ENCODE measurements at regions not wholly inside any gene's neighbourhood (a gene's known extent, or its start where the extent isn't known, plus 50 kb on each side); places are given as distances from the start of the nearest gene placed in this dataset.

DNA sequence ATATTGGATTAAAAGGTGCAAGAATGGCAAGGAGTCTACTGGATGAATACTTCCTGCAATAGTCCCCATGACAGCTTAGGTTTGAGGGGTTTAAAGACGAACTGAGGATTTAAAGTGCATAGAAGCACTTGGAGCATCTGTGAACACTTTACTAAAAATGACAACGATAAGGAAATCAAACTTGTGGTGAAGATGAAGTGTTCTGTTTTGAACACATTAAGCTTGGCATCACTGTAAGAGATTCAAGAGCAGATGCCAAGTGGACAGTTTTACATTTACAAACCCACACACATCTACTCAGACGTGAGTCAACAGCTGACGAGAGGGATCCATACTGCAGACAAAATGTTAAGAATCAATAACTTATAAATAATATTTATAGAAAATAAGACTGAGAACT lies 918.7 kb downstream of the CDH11 start:
- no peak for TF ChIP-seq TAF1 (IDR thresholded peaks at IDR 0.05; ENCODE audit: low read depth)
- TF ChIP-seq NFIC (IDR thresholded peaks at IDR 0.05), result no peak
- no peak for TF ChIP-seq CREB1 (IDR thresholded peaks at IDR 0.05; ENCODE audit: low read depth)

GRCh38 chr16:64202571-64202970 lies 919.3 kb downstream of the CDH11 start:
- TF ChIP-seq USF1 (IDR thresholded peaks at IDR 0.05), result no peak
- no peak for TF ChIP-seq EGR1 (IDR thresholded peaks at IDR 0.05)
- no peak for TF ChIP-seq TCF12 (IDR thresholded peaks at IDR 0.05; ENCODE audit: low read depth)
- TF ChIP-seq TAF1 (IDR thresholded peaks at IDR 0.05; ENCODE audit: low read depth), result no peak
- no peak for TF ChIP-seq MAX (IDR thresholded peaks at IDR 0.05)
- TF ChIP-seq EP300 (IDR thresholded peaks at IDR 0.05; ENCODE audit: borderline replicate concordance), result no peak
- TF ChIP-seq CEBPB (IDR thresholded peaks at IDR 0.05), result no peak
- TF ChIP-seq REST (IDR thresholded peaks at IDR 0.05; ENCODE audit: low read depth), result no peak
- no peak for TF ChIP-seq NFIC (IDR thresholded peaks at IDR 0.05)
- TF ChIP-seq YY1 (IDR thresholded peaks at IDR 0.05; ENCODE audit: low read depth), result no peak
- no peak for TF ChIP-seq CREB1 (IDR thresholded peaks at IDR 0.05; ENCODE audit: low read depth)
- TF ChIP-seq FOXM1 (IDR thresholded peaks at IDR 0.05; ENCODE audit: borderline replicate concordance, low read depth), result no peak
- no peak for TF ChIP-seq TEAD4 (IDR thresholded peaks at IDR 0.05)
- no peak for TF ChIP-seq RAD21 (IDR thresholded peaks at IDR 0.05; ENCODE audit: low read depth)

DNA sequence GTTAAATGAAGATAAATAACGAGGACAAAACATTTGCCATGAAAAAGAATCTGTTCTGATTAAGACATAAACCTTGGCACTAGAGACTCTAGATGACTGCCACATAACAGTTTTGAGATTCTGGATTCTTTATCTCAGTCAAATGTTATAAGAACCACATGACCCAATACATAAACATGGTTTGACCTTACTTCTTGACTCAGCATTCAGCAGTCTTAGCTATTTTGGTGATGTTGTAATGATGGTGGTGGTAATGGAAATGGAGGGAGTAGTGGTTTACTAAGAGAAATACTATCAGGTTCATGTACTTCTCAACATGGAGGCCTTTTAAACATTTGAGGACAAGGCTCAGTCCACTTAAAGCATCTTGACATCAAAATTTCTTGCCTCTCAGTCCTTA lies 925.4 kb downstream of the CDH11 start:
- TF ChIP-seq EP300 (IDR thresholded peaks at IDR 0.05; ENCODE audit: borderline replicate concordance) (no peak), CREB1 (IDR thresholded peaks at IDR 0.05; ENCODE audit: low read depth) (no peak), REST (IDR thresholded peaks at IDR 0.05; ENCODE audit: low read depth) (no peak), TAF1 (IDR thresholded peaks at IDR 0.05; ENCODE audit: low read depth) (no peak), FOXM1 (IDR thresholded peaks at IDR 0.05; ENCODE audit: borderline replicate concordance, low read depth) (no peak), CEBPB (IDR thresholded peaks at IDR 0.05) (no peak), YY1 (IDR thresholded peaks at IDR 0.05; ENCODE audit: low read depth) (no peak), ZBTB7A (IDR thresholded peaks at IDR 0.05; ENCODE audit: low read depth) (no peak), MAX (IDR thresholded peaks at IDR 0.05) (no peak), USF1 (IDR thresholded peaks at IDR 0.05) (no peak), TEAD4 (IDR thresholded peaks at IDR 0.05) (no peak), NFIC (IDR thresholded peaks at IDR 0.05) (no peak)

DNA sequence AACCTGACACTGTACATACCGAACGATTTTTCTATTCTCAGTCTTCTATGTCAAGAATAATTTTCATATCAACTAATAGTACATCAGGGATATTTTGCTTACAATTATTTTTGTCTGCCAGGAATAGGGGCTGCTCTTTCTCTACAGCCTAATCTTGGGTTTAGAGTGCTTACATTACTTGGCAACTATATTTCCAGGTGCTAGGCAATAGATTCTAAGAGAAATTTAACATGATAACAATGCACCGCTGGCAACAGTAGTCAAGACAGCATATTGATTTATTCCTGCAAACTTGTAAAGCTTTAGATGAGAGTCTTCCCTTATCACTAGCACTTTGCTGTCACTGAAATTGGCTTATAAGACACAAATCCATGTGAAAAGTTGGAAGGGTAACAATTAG lies 935.9 kb downstream of the CDH11 start:
- TF ChIP-seq CEBPB (IDR thresholded peaks at IDR 0.05), result no peak
- TF ChIP-seq YY1 (IDR thresholded peaks at IDR 0.05; ENCODE audit: low read depth), result no peak
- no peak for TF ChIP-seq CREB1 (IDR thresholded peaks at IDR 0.05; ENCODE audit: low read depth)
- TF ChIP-seq TAF1 (IDR thresholded peaks at IDR 0.05; ENCODE audit: low read depth), result no peak
- TF ChIP-seq NFIC (IDR thresholded peaks at IDR 0.05), result no peak
- TF ChIP-seq REST (IDR thresholded peaks at IDR 0.05; ENCODE audit: low read depth), result no peak
- no peak for TF ChIP-seq TEAD4 (IDR thresholded peaks at IDR 0.05)
- no peak for TF ChIP-seq MAX (IDR thresholded peaks at IDR 0.05)
- TF ChIP-seq TCF12 (IDR thresholded peaks at IDR 0.05; ENCODE audit: low read depth), result no peak
- TF ChIP-seq EP300 (IDR thresholded peaks at IDR 0.05; ENCODE audit: borderline replicate concordance), result no peak
- no peak for TF ChIP-seq FOXM1 (IDR thresholded peaks at IDR 0.05; ENCODE audit: borderline replicate concordance, low read depth)
- no peak for TF ChIP-seq ZBTB7A (IDR thresholded peaks at IDR 0.05; ENCODE audit: low read depth)
- TF ChIP-seq RAD21 (IDR thresholded peaks at IDR 0.05; ENCODE audit: low read depth), result no peak
- no peak for TF ChIP-seq USF1 (IDR thresholded peaks at IDR 0.05)
- no peak for TF ChIP-seq EGR1 (IDR thresholded peaks at IDR 0.05)
